ENCODE measurements at regions not wholly inside any gene's neighbourhood (a gene's known extent, or its start where the extent isn't known, plus 50 kb on each side); places are given as distances from the start of the nearest gene placed in this dataset.

DNA sequence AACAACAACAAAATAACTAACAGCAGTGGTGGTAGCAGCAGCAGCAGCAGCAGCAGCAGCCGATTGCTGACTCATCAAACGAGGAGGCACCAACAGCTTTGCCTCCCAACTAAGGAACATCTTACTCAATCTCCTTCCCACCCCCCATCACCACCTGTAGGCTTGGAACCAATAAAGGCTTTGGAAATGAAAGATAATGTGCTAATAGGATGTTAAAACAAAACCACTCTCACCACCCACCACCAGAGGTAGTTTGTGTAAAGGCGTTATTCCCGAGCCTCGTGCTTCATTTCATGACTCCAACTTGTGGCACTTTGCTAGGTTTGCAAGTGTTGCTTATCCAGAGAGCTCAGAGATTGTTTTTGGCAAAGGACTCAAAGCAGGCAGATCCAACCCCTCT, 346.5 kb downstream of the CD83 start:
- Mint-ChIP-seq H3K27ac (no peak overlapping the region), H3K36me3 (no peaks in the 10 kb centered on the region), H3K4me3 (no peak overlapping the region), H3K27me3 (ENCODE audit: low read depth) (peaks cover 9% of the 10 kb centered on the region), H3K4me1 (no peaks in the 10 kb centered on the region), H3K9me3 (peaks cover 15% of the 10 kb centered on the region)
- no peak for DNase-seq (ENCODE audit: low spot score in 2 of 2, unreplicated experiment in 2 of 2)
- TF ChIP-seq, protein P1, sequence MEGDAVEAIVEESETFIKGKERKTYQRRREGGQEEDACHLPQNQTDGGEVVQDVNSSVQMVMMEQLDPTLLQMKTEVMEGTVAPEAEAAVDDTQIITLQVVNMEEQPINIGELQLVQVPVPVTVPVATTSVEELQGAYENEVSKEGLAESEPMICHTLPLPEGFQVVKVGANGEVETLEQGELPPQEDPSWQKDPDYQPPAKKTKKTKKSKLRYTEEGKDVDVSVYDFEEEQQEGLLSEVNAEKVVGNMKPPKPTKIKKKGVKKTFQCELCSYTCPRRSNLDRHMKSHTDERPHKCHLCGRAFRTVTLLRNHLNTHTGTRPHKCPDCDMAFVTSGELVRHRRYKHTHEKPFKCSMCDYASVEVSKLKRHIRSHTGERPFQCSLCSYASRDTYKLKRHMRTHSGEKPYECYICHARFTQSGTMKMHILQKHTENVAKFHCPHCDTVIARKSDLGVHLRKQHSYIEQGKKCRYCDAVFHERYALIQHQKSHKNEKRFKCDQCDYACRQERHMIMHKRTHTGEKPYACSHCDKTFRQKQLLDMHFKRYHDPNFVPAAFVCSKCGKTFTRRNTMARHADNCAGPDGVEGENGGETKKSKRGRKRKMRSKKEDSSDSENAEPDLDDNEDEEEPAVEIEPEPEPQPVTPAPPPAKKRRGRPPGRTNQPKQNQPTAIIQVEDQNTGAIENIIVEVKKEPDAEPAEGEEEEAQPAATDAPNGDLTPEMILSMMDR (IDR thresholded peaks at IDR 0.05; ENCODE audit: unreplicated experiment), result no peak

DNA sequence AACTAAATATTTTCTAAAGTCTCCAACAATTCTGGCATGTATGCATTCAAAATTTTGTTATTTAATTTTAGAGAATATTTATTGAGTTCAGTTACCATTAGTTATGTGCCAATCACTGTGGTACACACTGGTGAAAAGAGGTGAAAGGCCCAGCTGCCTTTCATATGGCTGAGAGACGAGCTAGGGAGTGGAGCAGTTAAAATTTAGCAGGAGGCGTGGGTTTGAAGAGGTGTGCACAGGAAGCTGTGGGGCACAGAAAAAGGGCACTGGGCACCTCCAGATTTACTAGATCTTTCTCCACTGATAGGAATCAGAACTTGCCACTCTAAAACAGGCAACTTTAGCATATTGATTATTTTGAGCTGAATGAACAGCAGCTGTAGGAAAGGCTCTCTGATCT, 347.1 kb downstream of the CD83 start:
- no peak for DNase-seq (ENCODE audit: low spot score in 2 of 2, unreplicated experiment in 2 of 2)
- Mint-ChIP-seq H3K27me3 (ENCODE audit: low read depth) (peaks cover 9% of the 10 kb centered on the region), H3K27ac (no peak overlapping the region), H3K4me3 (no peak overlapping the region), H3K9me3 (peaks cover 20% of the 10 kb centered on the region), H3K36me3 (no peaks in the 10 kb centered on the region), H3K4me1 (no peaks in the 10 kb centered on the region)
- TF ChIP-seq, protein P1 (IDR thresholded peaks at IDR 0.05; ENCODE audit: unreplicated experiment), result no peak

DNA sequence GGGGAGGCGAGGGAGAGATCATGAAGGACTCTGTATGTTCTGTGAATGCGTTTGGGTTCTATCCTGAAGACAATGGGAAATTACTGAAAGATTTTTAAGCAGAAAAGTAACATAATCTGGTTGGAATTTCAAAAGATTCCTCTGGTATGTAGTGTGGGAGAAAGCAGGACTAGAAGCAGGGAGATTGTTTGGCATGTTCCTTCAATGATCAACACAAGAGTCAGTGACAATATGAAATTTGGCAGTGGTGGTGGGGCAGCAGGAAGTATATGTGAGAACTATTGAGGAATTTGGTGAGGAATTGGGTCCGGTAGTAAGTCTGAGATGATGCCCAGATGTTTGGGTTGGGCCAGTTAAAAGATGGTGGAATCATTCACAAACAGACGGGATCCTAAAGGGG, 348.7 kb downstream of the CD83 start:
- Mint-ChIP-seq H3K27ac (no peak overlapping the region), H3K4me3 (no peak overlapping the region), H3K4me1 (no peaks in the 10 kb centered on the region), H3K27me3 (ENCODE audit: low read depth) (peaks cover 9% of the 10 kb centered on the region), H3K36me3 (no peaks in the 10 kb centered on the region), H3K9me3 (peaks cover 20% of the 10 kb centered on the region)
- DNase-seq (ENCODE audit: low spot score in 2 of 2, unreplicated experiment in 2 of 2), result no peak
- TF ChIP-seq, protein P1 (IDR thresholded peaks at IDR 0.05; ENCODE audit: unreplicated experiment), result no peak

DNA sequence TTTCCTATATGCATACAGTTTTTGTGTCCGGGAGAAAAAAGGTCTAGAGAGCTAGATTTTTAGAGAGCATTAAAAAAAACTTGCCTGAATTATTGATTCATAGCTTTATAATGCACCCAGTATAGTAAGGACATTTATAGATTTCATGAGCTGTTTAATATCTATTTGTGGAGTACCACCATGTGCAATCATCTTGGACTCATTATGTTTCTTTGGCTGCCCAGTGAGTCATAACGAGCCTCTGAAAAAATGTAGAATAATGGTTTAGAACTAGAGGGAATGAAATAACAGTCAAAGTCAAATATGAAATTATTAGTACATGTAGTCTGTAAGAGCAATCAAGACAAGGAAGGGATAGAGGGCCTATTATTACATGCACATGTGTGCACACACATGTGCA, 350.0 kb downstream of the CD83 start:
- Mint-ChIP-seq H3K9me3 (peaks cover 18% of the 10 kb centered on the region), H3K27ac (no peak overlapping the region), H3K4me3 (no peak overlapping the region), H3K36me3 (no peaks in the 10 kb centered on the region), H3K4me1 (no peaks in the 10 kb centered on the region), H3K27me3 (ENCODE audit: low read depth) (peaks cover 9% of the 10 kb centered on the region)
- no peak for DNase-seq (ENCODE audit: low spot score in 2 of 2, unreplicated experiment in 2 of 2)
- TF ChIP-seq, protein P1 (IDR thresholded peaks at IDR 0.05; ENCODE audit: unreplicated experiment), result no peak

DNA sequence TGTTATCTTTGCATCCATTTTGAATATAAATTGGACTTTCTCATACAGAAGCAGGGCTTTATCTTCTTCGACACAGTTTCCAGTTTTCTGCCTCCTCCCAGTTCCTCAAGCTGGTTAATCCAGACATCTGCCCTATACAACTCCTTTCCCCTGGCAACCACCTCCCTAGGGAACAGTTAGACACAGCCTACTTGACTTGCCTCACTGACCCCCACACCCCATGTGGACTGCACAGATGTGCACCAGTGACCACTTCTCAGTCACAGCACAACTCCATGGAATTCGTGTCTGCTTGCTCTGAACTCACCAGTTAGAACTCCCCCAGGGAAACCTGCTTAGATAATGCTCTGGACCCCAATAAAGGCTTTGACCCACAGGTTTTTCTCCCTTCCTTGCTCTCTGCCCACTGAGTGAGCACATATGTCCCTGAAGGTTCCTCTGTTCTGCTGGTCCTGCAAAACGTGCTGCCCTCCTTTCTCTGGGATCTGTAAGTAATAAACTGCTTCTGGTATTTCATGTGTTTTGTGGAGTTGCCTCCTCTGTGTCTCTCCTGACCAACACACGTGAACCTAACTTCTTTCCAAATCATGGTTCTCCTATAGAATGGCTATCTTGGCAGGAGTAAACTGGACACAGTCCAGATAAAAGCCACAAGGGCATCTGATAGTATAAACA, 351.2 kb downstream of the CD83 start:
- TF ChIP-seq, protein P1 (IDR thresholded peaks at IDR 0.05; ENCODE audit: unreplicated experiment), result no peak
- H3K4me1 Mint-ChIP-seq, result no peaks in the 10 kb centered on the region
- H3K36me3 Mint-ChIP-seq, result no peaks in the 10 kb centered on the region
- H3K4me3 Mint-ChIP-seq, result no peak overlapping the region
- DNase-seq (ENCODE audit: low spot score in 2 of 2, unreplicated experiment in 2 of 2), result no peak
- no peak overlapping the region for H3K27ac Mint-ChIP-seq
- peaks cover 9% of the 10 kb centered on the region for H3K27me3 Mint-ChIP-seq (ENCODE audit: low read depth)
- H3K9me3 Mint-ChIP-seq, result peaks cover 16% of the 10 kb centered on the region

DNA sequence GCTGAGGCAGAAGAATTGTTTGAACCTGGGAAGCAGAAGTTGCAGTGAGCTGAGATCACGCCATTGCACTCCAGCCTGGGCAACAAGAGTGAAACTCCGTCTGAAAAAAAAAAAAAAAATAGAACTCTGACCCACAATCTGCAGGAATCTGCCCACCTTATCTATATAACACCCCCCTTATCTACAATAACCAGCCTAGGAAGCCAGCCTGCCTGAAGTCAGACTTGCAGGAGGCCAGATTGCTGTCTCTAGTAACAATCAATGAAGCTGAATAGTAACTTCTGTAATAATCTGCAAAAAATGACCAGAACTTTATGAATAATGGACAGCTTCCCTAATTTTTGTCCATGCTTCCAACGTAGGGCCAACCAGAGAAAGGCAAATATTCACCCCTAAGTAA, 352.5 kb downstream of the CD83 start:
- Mint-ChIP-seq H3K4me1 (no peaks in the 10 kb centered on the region), H3K27me3 (ENCODE audit: low read depth) (peaks cover 10% of the 10 kb centered on the region), H3K4me3 (no peak overlapping the region), H3K36me3 (no peaks in the 10 kb centered on the region), H3K27ac (no peak overlapping the region), H3K9me3 (peaks cover 14% of the 10 kb centered on the region)
- DNase-seq (ENCODE audit: low spot score in 2 of 2, unreplicated experiment in 2 of 2), result no peak
- TF ChIP-seq, protein P1 (IDR thresholded peaks at IDR 0.05; ENCODE audit: unreplicated experiment), result no peak
